ENCODE measurements at regions not wholly inside any gene's neighbourhood (a gene's known extent, or its start where the extent isn't known, plus 50 kb on each side); places are given as distances from the start of the nearest gene placed in this dataset.

DNA sequence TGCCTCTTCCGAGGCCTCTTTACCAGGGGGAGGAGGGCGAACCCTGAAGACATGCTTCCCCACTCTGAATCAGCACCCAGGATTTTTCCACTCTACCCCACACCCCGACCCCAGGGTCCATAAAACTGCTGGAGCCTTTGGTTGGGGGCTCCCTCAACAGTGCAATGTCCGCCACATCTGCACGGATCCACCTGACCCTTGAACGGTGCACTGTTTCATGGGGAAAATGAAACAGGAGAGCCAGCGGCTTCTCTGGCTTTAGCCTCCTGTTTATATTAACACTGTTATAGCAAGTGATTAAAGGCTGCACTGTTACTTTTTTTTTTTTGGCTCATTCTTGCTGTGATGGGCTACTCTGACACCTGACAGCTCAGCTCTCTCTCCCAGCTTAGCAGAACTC is 124.1 kb upstream of the DLG1 start:
- POLR2A ChIA-PET, result no interaction called here
- no peaks in the 10 kb centered on the region for H3K79me2 ChIP-seq (ENCODE audit: control insufficient read depth, insufficient read depth, low read length)
- TF ChIP-seq EZH2 (IDR thresholded peaks at IDR 0.05; ENCODE audit: borderline replicate concordance, low read depth, low read length, severe bottlenecking) (no peak), POLR2A (IDR thresholded peaks at IDR 0.05; ENCODE audit: low read depth, low read length) (no peak), GATA2 (IDR thresholded peaks at IDR 0.05; ENCODE audit: insufficient read depth, insufficient read length, low read depth, low read length) (no peak), MYC (IDR thresholded peaks at IDR 0.05; ENCODE audit: low read depth, low read length) (no peak), FOS (IDR thresholded peaks at IDR 0.05; ENCODE audit: borderline replicate concordance, insufficient read depth, low read length) (no peak), POLR2AphosphoS5 (IDR thresholded peaks at IDR 0.05; ENCODE audit: insufficient read depth, low read depth, low read length) (no peak), JUN (IDR thresholded peaks at IDR 0.05; ENCODE audit: borderline replicate concordance, insufficient read depth, insufficient read length, low read depth) (no peak)
- TF ChIP-seq, protein P1, sequence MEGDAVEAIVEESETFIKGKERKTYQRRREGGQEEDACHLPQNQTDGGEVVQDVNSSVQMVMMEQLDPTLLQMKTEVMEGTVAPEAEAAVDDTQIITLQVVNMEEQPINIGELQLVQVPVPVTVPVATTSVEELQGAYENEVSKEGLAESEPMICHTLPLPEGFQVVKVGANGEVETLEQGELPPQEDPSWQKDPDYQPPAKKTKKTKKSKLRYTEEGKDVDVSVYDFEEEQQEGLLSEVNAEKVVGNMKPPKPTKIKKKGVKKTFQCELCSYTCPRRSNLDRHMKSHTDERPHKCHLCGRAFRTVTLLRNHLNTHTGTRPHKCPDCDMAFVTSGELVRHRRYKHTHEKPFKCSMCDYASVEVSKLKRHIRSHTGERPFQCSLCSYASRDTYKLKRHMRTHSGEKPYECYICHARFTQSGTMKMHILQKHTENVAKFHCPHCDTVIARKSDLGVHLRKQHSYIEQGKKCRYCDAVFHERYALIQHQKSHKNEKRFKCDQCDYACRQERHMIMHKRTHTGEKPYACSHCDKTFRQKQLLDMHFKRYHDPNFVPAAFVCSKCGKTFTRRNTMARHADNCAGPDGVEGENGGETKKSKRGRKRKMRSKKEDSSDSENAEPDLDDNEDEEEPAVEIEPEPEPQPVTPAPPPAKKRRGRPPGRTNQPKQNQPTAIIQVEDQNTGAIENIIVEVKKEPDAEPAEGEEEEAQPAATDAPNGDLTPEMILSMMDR (IDR thresholded peaks at IDR 0.05; ENCODE audit: extremely low read depth in 1 of 2, insufficient read depth in 1 of 2, low read depth in 1 of 2, low read length in 2 of 2), result no peak
- TF ChIP-seq, protein P2, sequence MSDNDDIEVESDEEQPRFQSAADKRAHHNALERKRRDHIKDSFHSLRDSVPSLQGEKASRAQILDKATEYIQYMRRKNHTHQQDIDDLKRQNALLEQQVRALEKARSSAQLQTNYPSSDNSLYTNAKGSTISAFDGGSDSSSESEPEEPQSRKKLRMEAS (IDR thresholded peaks at IDR 0.05; ENCODE audit: insufficient read depth, insufficient read length), result no peak
- CTCF ChIA-PET, result no interaction called here
- no peaks in the 10 kb centered on the region for H3K9me3 ChIP-seq (replicated peaks; ENCODE audit: control insufficient read depth, insufficient read depth, low read length)
- no peaks in the 10 kb centered on the region for H3K36me3 ChIP-seq (ENCODE audit: control insufficient read depth in 2 of 2, extremely low read depth in 1 of 2, insufficient read depth in 2 of 2, low read length in 2 of 2)
- FAIRE-seq (no peak), DNase-seq (ENCODE audit: low read depth, low spot score) (no peak)
- H4K20me1 ChIP-seq (replicated peaks; ENCODE audit: control insufficient read depth, extremely low read depth, insufficient read depth, low read length), result no peaks in the 10 kb centered on the region
- no peak overlapping the region for H3K4me2 ChIP-seq (ENCODE audit: insufficient read depth, low read length)
- BruUV-seq (replicated peaks), result no TSS peak
- no peak overlapping the region for H3K9ac ChIP-seq (replicated peaks; ENCODE audit: extremely low read depth, insufficient read depth, low read length)
- no peaks in the 10 kb centered on the region for H3K9me1 ChIP-seq (replicated peaks; ENCODE audit: control insufficient read depth, extremely low read depth, insufficient read depth, low read length)
- peaks cover 4% of the 10 kb centered on the region for H3K4me1 ChIP-seq (ENCODE audit: control insufficient read depth, extremely low read depth, insufficient read depth, low read length)
- no peak overlapping the region for H3K27ac ChIP-seq (ENCODE audit: insufficient read depth, low read depth, low read length)
- dilution Hi-C loops (cut with MboI; ENCODE audit: extremely low pct_ligation_motif_present, low sequenced_read_pairs), result no loop called here
- H3K27me3 ChIP-seq (ENCODE audit: control insufficient read depth in 2 of 2, insufficient read depth in 2 of 2, low read length in 2 of 2), result peaks cover 4 to 8% of the 10 kb centered on the region in 2 experiments
- intact Hi-C loops (cut with micrococcal nuclease), result no loop called here
- H2AFZ ChIP-seq (ENCODE audit: low read depth, low read length), result no peak overlapping the region
- no peak overlapping the region for H3K4me3 ChIP-seq (replicated peaks in 1 of 3; ENCODE audit: insufficient read depth in 1 of 3, low read depth in 1 of 3, low read length in 3 of 3)

Data from endothelial cell of umbilical vein (primary cell).